PC-3 (cell line): ENCODE measurements at regions not wholly inside any gene's neighbourhood (a gene's known extent, or its start where the extent isn't known, plus 50 kb on each side); places are given as distances from the start of the nearest gene placed in this dataset.

Experiments
- CTCF ChIP-seq: fragments of 300-600 bp; sonication (generic); conservative IDR thresholded peaks from 2 replicates; pipeline ENCODE4 v1.5.1; 2017; ENCODE audit warnings: antibody characterized with exemption, low read depth, mild to moderate bottlenecking, low read length
- EZH2 ChIP-seq: fragments of 300-600 bp; sonication (generic); IDR thresholded peaks from one replicate; pipeline ENCODE4 v1.6.1; 2017; ENCODE audit warnings: antibody characterized with exemption, mild to moderate bottlenecking, low read length; ENCODE audit not compliant: unreplicated experiment
- EZH2phosphoT487 ChIP-seq: fragments of 300-600 bp; sonication (generic); IDR thresholded peaks from 2 replicates; pipeline ENCODE4 v1.6.1; 2018; ENCODE audit warnings: mild to moderate bottlenecking, antibody characterized with exemption, low read length, borderline replicate concordance

GRCh38 chr1:69312055-69312732, 255.5 kb upstream of the LRRC7 start:
- TF ChIP-seq CTCF (no peak), EZH2 (no peak), EZH2phosphoT487 (no peak)
